H9 (cell line): ENCODE measurements at regions not wholly inside any gene's neighbourhood (a gene's known extent, or its start where the extent isn't known, plus 50 kb on each side); places are given as distances from the start of the nearest gene placed in this dataset.

Experiments used
- DNase-seq: peaks from one replicate; pipeline ENCODE4 v3.0.0-alpha.2; 2017
- H2AFZ ChIP-seq: one replicate; pipeline ENCODE4 v1.6.1; 2013; ENCODE audit warnings: mild to moderate bottlenecking, low read length, control low read depth, moderate library complexity
- H2AK5ac ChIP-seq: 2 replicates; pipeline ENCODE4 v1.6.1; 2013; ENCODE audit warnings: low read length, control low read depth, mixed read lengths; ENCODE audit not compliant: insufficient read length
- H2BK120ac ChIP-seq: one replicate; pipeline ENCODE4 v1.6.1; 2013; ENCODE audit warnings: low read depth, mild to moderate bottlenecking, low read length, control low read depth, inconsistent platforms; ENCODE audit not compliant: poor library complexity, severe bottlenecking
- H2BK12ac ChIP-seq: 2 replicates; pipeline ENCODE4 v1.6.1; 2013; ENCODE audit warnings: low read length, control low read depth, mixed read lengths, low read depth; ENCODE audit not compliant: insufficient read length
- H2BK15ac ChIP-seq: 2 replicates; pipeline ENCODE4 v1.6.1; 2013; ENCODE audit warnings: low read depth, low read length, control low read depth
- H2BK20ac ChIP-seq: one replicate; pipeline ENCODE4 v1.6.1; 2013; ENCODE audit warnings: low read depth, mild to moderate bottlenecking, low read length, control low read depth, inconsistent platforms; ENCODE audit not compliant: poor library complexity, severe bottlenecking
- H2BK5ac ChIP-seq: 2 replicates; pipeline ENCODE4 v1.6.1; 2013; ENCODE audit warnings: low read length, control low read depth, mixed read lengths; ENCODE audit not compliant: insufficient read length
- H3K14ac ChIP-seq: 2 replicates; pipeline ENCODE4 v1.6.1; 2013; ENCODE audit warnings: low read length, control low read depth; ENCODE audit not compliant: insufficient read depth
- H3K18ac ChIP-seq: 2 replicates; pipeline ENCODE4 v1.6.1; 2013; ENCODE audit warnings: low read depth, mild to moderate bottlenecking, mixed read lengths, low read length, control low read depth; ENCODE audit not compliant: insufficient read length
- H3K23ac ChIP-seq: 2 replicates; pipeline ENCODE4 v1.6.1; 2013; ENCODE audit warnings: low read length, control low read depth, mixed read lengths, low read depth; ENCODE audit not compliant: insufficient read length
- H3K23me2 ChIP-seq: 2 replicates; pipeline ENCODE4 v1.6.1; 2013; ENCODE audit warnings: low read depth, mild to moderate bottlenecking, mixed read lengths, low read length, control low read depth; ENCODE audit not compliant: insufficient read length, poor library complexity, severe bottlenecking
- H3K27ac ChIP-seq: 2 replicates; pipeline ENCODE4 v1.5.1; 2013; ENCODE audit warnings: low read length, control low read depth, mixed read lengths, low read depth; ENCODE audit not compliant: insufficient read length
- H3K27me3 ChIP-seq: 2 replicates; pipeline ENCODE4 v1.6.1; 2013; ENCODE audit warnings: low read length, control low read depth, inconsistent platforms; ENCODE audit not compliant: insufficient read depth
- H3K4ac ChIP-seq: 2 replicates; pipeline ENCODE4 v1.6.1; 2013; ENCODE audit warnings: low read depth, mild to moderate bottlenecking, control low read depth, inconsistent platforms, low read length, moderate library complexity
- H3K4me1 ChIP-seq: 2 replicates; pipeline ENCODE4 v1.6.1; 2013; ENCODE audit warnings: low read length, control low read depth, inconsistent platforms; ENCODE audit not compliant: insufficient read depth
- H3K4me2 ChIP-seq: 2 replicates; pipeline ENCODE4 v1.6.1; 2013; ENCODE audit warnings: low read length, control low read depth, mixed read lengths; ENCODE audit not compliant: insufficient read length, insufficient read depth
- H3K56ac ChIP-seq: 2 replicates; pipeline ENCODE4 v1.6.1; 2013; ENCODE audit warnings: low read depth, mild to moderate bottlenecking, mixed read lengths, low read length, control low read depth; ENCODE audit not compliant: insufficient read length
- H3K79me1 ChIP-seq: 2 replicates; pipeline ENCODE4 v1.6.1; 2013; ENCODE audit warnings: low read depth, mild to moderate bottlenecking, moderate library complexity, low read length, control low read depth, inconsistent platforms; ENCODE audit not compliant: insufficient read depth, poor library complexity, severe bottlenecking
- H3K79me2 ChIP-seq: 2 replicates; pipeline ENCODE4 v1.6.1; 2013; ENCODE audit warnings: low read length, control low read depth, inconsistent platforms; ENCODE audit not compliant: insufficient read depth
- H3K9ac ChIP-seq: 2 replicates; pipeline ENCODE4 v1.6.1; 2013; ENCODE audit warnings: low read length, control low read depth, mixed read lengths; ENCODE audit not compliant: insufficient read length; ENCODE audit errors: extremely low read depth
- H3K9me3 ChIP-seq: one replicate; pipeline ENCODE4 v1.6.1; 2013; ENCODE audit warnings: low read depth, low read length, inconsistent platforms; ENCODE audit not compliant: control insufficient read depth
- H3T11ph ChIP-seq: one replicate; pipeline ENCODE4 v1.6.1; 2013; ENCODE audit warnings: mild to moderate bottlenecking, low read length, control low read depth, inconsistent platforms
- H4K20me1 ChIP-seq: one replicate; pipeline ENCODE4 v1.6.1; 2013; ENCODE audit not compliant: control insufficient read depth, insufficient read length, insufficient read depth
- H4K5ac ChIP-seq: 2 replicates; pipeline ENCODE4 v1.6.1; 2013; ENCODE audit warnings: low read depth, mild to moderate bottlenecking, mixed read lengths, low read length, control low read depth; ENCODE audit not compliant: insufficient read length
- H4K8ac ChIP-seq: replicated peaks from 2 replicates; pipeline ENCODE4 v1.6.1; 2013; ENCODE audit warnings: low read length, control low read depth, mixed read lengths, low read depth; ENCODE audit not compliant: insufficient read length
- H4K91ac ChIP-seq: 2 replicates; pipeline ENCODE4 v1.6.1; 2013; ENCODE audit warnings: low read depth, mild to moderate bottlenecking, moderate library complexity, mixed read lengths, low read length, control low read depth; ENCODE audit not compliant: insufficient read length
- H3K27ac Mint-ChIP-seq, 3 experiments: 2 replicates in 2 of 3; 3 replicates in 1 of 3; pipeline ENCODE4 v1.8.0; 2020 to 2021; ENCODE audit warnings: mixed read lengths in 3 of 3, mild to moderate bottlenecking in 1 of 3, moderate library complexity in 1 of 3
- H3K27me3 Mint-ChIP-seq: 2 replicates; pipeline ENCODE4 v1.8.0; 2021; ENCODE audit warnings: low read depth, mild to moderate bottlenecking, moderate library complexity, mixed read lengths
- H3K36me3 Mint-ChIP-seq, 3 experiments: 2 replicates in 2 of 3; 3 replicates in 1 of 3; pipeline ENCODE4 v1.8.0; 2020 to 2021; ENCODE audit warnings: low read depth in 3 of 3, mixed read lengths in 3 of 3; ENCODE audit not compliant: insufficient read depth in 1 of 3
- H3K4me1 Mint-ChIP-seq, 2 experiments: 2 replicates each; pipeline ENCODE4 v1.8.0; 2020; ENCODE audit warnings: mixed read lengths in 2 of 2
- H3K4me3 Mint-ChIP-seq, 2 experiments: 2 replicates in 1 of 2; 3 replicates in 1 of 2; pipeline ENCODE4 v1.8.0; 2020 to 2021; ENCODE audit warnings: mild to moderate bottlenecking in 2 of 2, mixed read lengths in 2 of 2, moderate library complexity in 1 of 2
- H3K9me3 Mint-ChIP-seq, 2 experiments: 2 replicates in 1 of 2; 3 replicates in 1 of 2; pipeline ENCODE4 v1.8.0; 2020; ENCODE audit warnings: mild to moderate bottlenecking in 2 of 2, mixed read lengths in 2 of 2, moderate library complexity in 1 of 2
- WGBS: extraction: QIAGEN DNeasy Blood & Tissue Kit; methylation state at CpG from one replicate; pipeline ENCODE4 v1.1.7; 2013; ENCODE audit warnings: missing lambda C conversion rate, low lambda C conversion rate, mixed read lengths; ENCODE audit not compliant: insufficient read length; ENCODE audit errors: extremely low coverage; 5-methylcytosine and 5-hydroxymethylcytosine counted together
- TF ChIP-seq, protein P1 (sequence below): fragments of 200-600 bp; sonication (generic); conservative IDR thresholded peaks from 3 replicates; pipeline ENCODE4 v1.8.0; 2021; ENCODE audit warnings: antibody characterized with exemption, mild to moderate bottlenecking

DNA sequence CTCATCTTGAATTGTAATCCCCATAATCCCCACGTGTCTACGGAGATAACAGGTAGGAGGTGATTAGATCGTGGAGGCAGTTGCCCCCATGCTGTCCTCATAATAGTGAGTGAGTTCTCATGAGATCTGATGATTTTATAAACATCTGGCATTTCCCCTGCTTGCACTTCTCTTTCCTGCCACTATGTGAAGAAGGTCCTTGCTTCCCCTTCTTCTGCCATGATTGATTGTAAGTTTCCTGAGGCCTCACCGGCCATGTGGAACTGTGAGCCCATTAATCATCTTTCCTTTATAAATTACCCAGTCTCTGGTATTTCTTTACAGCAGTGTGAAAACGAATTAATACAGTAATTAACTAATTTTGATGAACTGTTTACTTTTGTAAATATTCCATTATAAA lies 582.5 kb downstream of the TSN start:
- Histone ChIP-seq H3K56ac (no peak overlapping the region), H3K79me2 (no peaks in the 10 kb centered on the region), H2BK20ac (no peak overlapping the region), H4K5ac (no peak overlapping the region), H2BK15ac (no peak overlapping the region), H3K27me3 (no peaks in the 10 kb centered on the region), H3K18ac (no peak overlapping the region), H4K91ac (no peak overlapping the region), H2AK5ac (no peak overlapping the region), H3K14ac (no peak overlapping the region), H3K79me1 (no peaks in the 10 kb centered on the region), H2AFZ (no peak overlapping the region), H2BK12ac (no peak overlapping the region), H3K9me3 (no peaks in the 10 kb centered on the region), H3K4me1 (no peaks in the 10 kb centered on the region), H4K8ac (no peak overlapping the region), H3K27ac (no peak overlapping the region), H2BK120ac (no peak overlapping the region), H3T11ph (no peak overlapping the region), H3K4me2 (no peak overlapping the region), H3K23ac (no peak overlapping the region), H3K4ac (no peak overlapping the region), H3K23me2 (no peaks in the 10 kb centered on the region), H4K20me1 (no peaks in the 10 kb centered on the region), H3K9ac (no peak overlapping the region), H2BK5ac (no peak overlapping the region)
- Mint-ChIP-seq H3K27ac (no peak overlapping the region; a peak in 1 of 7 replicates), H3K4me3 (no peak overlapping the region), H3K27me3 (no peaks in the 10 kb centered on the region; the same call in 1 of the 2 replicates), H3K4me1 (no peaks in the 10 kb centered on the region), H3K9me3 (peaks cover 0 to 2% of the 10 kb centered on the region in 2 experiments; a peak in 1 of 5 replicates), H3K36me3 (no peaks in the 10 kb centered on the region)
- no CpG with 5 or more reads among the region's 5 CpGs for WGBS
- TF ChIP-seq, protein P1, sequence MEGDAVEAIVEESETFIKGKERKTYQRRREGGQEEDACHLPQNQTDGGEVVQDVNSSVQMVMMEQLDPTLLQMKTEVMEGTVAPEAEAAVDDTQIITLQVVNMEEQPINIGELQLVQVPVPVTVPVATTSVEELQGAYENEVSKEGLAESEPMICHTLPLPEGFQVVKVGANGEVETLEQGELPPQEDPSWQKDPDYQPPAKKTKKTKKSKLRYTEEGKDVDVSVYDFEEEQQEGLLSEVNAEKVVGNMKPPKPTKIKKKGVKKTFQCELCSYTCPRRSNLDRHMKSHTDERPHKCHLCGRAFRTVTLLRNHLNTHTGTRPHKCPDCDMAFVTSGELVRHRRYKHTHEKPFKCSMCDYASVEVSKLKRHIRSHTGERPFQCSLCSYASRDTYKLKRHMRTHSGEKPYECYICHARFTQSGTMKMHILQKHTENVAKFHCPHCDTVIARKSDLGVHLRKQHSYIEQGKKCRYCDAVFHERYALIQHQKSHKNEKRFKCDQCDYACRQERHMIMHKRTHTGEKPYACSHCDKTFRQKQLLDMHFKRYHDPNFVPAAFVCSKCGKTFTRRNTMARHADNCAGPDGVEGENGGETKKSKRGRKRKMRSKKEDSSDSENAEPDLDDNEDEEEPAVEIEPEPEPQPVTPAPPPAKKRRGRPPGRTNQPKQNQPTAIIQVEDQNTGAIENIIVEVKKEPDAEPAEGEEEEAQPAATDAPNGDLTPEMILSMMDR: peak; percentile 48
- no peak for DNase-seq
